CD14-positive monocyte (primary cell): ENCODE measurements at regions not wholly inside any gene's neighbourhood (a gene's known extent, or its start where the extent isn't known, plus 50 kb on each side); places are given as distances from the start of the nearest gene placed in this dataset.

Experiments
- DNase-seq, 3 donors: peaks; one replicate each; pipeline ENCODE4 v3.0.0-alpha.2; 2011 to 2022
- H2AFZ ChIP-seq: 2 replicates; pipeline ENCODE4 v1.6.0; 2012; ENCODE audit warnings: mild to moderate bottlenecking, low read depth, low read length, inconsistent platforms; ENCODE audit not compliant: insufficient read depth, poor library complexity, severe bottlenecking
- H3K27ac ChIP-seq, 2 donors: 1 replicate in 1 of 2; 2 replicates in 1 of 2; pipeline ENCODE4 v1.5.1; 2012 to 2013; ENCODE audit warnings: low read length in 2 of 2, control low read depth in 1 of 2, inconsistent platforms in 1 of 2, low read depth in 1 of 2, mild to moderate bottlenecking in 1 of 2
- H3K27me3 ChIP-seq, 2 donors: one replicate each; pipeline versions ENCODE4 v1.6.0 to v1.6.1; 2011 to 2013; ENCODE audit warnings: low read length in 2 of 2; ENCODE audit not compliant: control insufficient read depth in 2 of 2, insufficient read depth in 2 of 2
- H3K36me3 ChIP-seq, 2 donors: replicated peaks in 1 of 2; 1 replicate in 1 of 2; 2 replicates in 1 of 2; pipeline versions ENCODE4 v1.5.1 to v1.6.1; 2012 to 2013; ENCODE audit warnings: low read length in 2 of 2, control low read depth in 1 of 2, inconsistent platforms in 1 of 2, mild to moderate bottlenecking in 1 of 2; ENCODE audit not compliant: insufficient read depth in 2 of 2, control insufficient read depth in 1 of 2
- H3K4me1 ChIP-seq, 2 donors: 1 replicate in 1 of 2; 2 replicates in 1 of 2; pipeline versions ENCODE4 v1.5.1 to v1.6.1; 2012 to 2013; ENCODE audit warnings: low read length in 2 of 2, control low read depth in 1 of 2, inconsistent platforms in 1 of 2, mild to moderate bottlenecking in 1 of 2, moderate library complexity in 1 of 2; ENCODE audit not compliant: insufficient read depth in 2 of 2, control insufficient read depth in 1 of 2
- H3K4me2 ChIP-seq: replicated peaks from 2 replicates; pipeline ENCODE3; 2012; ENCODE audit warnings: low read length, moderate library complexity, mild to moderate bottlenecking; ENCODE audit not compliant: poor library complexity, severe bottlenecking; ENCODE audit errors: extremely low read depth
- H3K4me3 ChIP-seq, 3 experiments: fragments of 200-600 bp in 1 of 3; sonication (generic) in 1 of 3; replicated peaks in 1 of 3; 1 replicate in 2 of 3; 2 replicates in 1 of 3; pipeline ENCODE4 v1.5.1; 2011 to 2013; ENCODE audit warnings: low read length in 3 of 3, mild to moderate bottlenecking in 3 of 3, control low read depth in 2 of 3, low read depth in 2 of 3, inconsistent platforms in 1 of 3, moderate library complexity in 1 of 3
- H3K79me2 ChIP-seq: 2 replicates; pipeline ENCODE4 v1.6.0; 2012; ENCODE audit warnings: mild to moderate bottlenecking, control low read depth, inconsistent platforms, low read length, moderate library complexity; ENCODE audit not compliant: insufficient read depth
- H3K9ac ChIP-seq: 2 replicates; pipeline ENCODE4 v1.6.0; 2017; ENCODE audit warnings: low read length, mild to moderate bottlenecking; ENCODE audit not compliant: insufficient read depth, poor library complexity, severe bottlenecking
- H3K9me3 ChIP-seq, 2 donors: replicated peaks in 1 of 2; 1 replicate in 1 of 2; 2 replicates in 1 of 2; pipeline versions ENCODE4 v1.5.1 to v1.6.1; 2012 to 2013; ENCODE audit warnings: low read length in 2 of 2, control low read depth in 1 of 2; ENCODE audit not compliant: control insufficient read depth in 1 of 2, insufficient read depth in 1 of 2
- H4K20me1 ChIP-seq: 2 replicates; pipeline ENCODE4 v1.6.0; 2012; ENCODE audit warnings: mild to moderate bottlenecking, low read length, control low read depth, moderate library complexity; ENCODE audit not compliant: insufficient read depth
- H3K27ac Mint-ChIP-seq, 7 donors: one replicate each; pipeline ENCODE4 v1.8.0; 2020; ENCODE audit warnings: mild to moderate bottlenecking in 7 of 7, mixed read lengths in 7 of 7, moderate library complexity in 6 of 7, inconsistent platforms in 2 of 7
- H3K27me3 Mint-ChIP-seq, 3 donors: one replicate each; pipeline ENCODE4 v1.8.0; 2021 to 2022; ENCODE audit warnings: low read depth in 3 of 3, mild to moderate bottlenecking in 3 of 3, mixed read lengths in 3 of 3, moderate library complexity in 3 of 3, inconsistent platforms in 1 of 3
- H3K36me3 Mint-ChIP-seq, 2 donors: one replicate each; pipeline ENCODE4 v1.8.0; 2020; ENCODE audit warnings: mixed read lengths in 2 of 2, inconsistent platforms in 1 of 2, mild to moderate bottlenecking in 1 of 2
- H3K4me1 Mint-ChIP-seq: one replicate; pipeline ENCODE4 v1.8.0; 2020; ENCODE audit warnings: mild to moderate bottlenecking, mixed read lengths
- H3K4me3 Mint-ChIP-seq, 2 donors: one replicate each; pipeline ENCODE4 v1.8.0; 2020; ENCODE audit warnings: mild to moderate bottlenecking in 2 of 2, mixed read lengths in 2 of 2, moderate library complexity in 1 of 2
- H3K9me3 Mint-ChIP-seq, 7 donors: one replicate each; pipeline ENCODE4 v1.8.0; 2020 to 2022; ENCODE audit warnings: mixed read lengths in 7 of 7, mild to moderate bottlenecking in 6 of 7, moderate library complexity in 6 of 7, inconsistent platforms in 2 of 7
- CTCF ChIP-seq: fragments of 200-600 bp; IDR thresholded peaks from one replicate; pipeline ENCODE4 v1.8.0; 2022; ENCODE audit warnings: antibody characterized with exemption, mild to moderate bottlenecking
- WGBS: methylation state at CpG from one replicate; pipeline ENCODE4 v1.1.5; 2013; ENCODE audit warnings: missing lambda C conversion rate; ENCODE audit not compliant: insufficient coverage; 5-methylcytosine and 5-hydroxymethylcytosine counted together
- intact Hi-C, 2 donors: fragments of 100-400 bp; cut with micrococcal nuclease; formaldehyde crosslinking; loops; one replicate each; pipeline versions ENCODE4 v1.15.0 to v1.15.1; 2023

GRCh38 chr22:48088251-48088650 is 1325.8 kb downstream of the TBC1D22A start:
- Histone ChIP-seq H3K36me3 (no peaks in the 10 kb centered on the region), H3K9me3 (no peaks in the 10 kb centered on the region), H3K27me3 (peaks cover 0 to 8% of the 10 kb centered on the region in 2 donors), H3K9ac (no peak overlapping the region), H3K27ac (no peak overlapping the region), H2AFZ (no peak overlapping the region), H3K4me1 (peaks cover 0 to 3% of the 10 kb centered on the region in 2 donors), H3K79me2 (no peaks in the 10 kb centered on the region), H3K4me3 (no peak overlapping the region), H4K20me1 (no peaks in the 10 kb centered on the region), H3K4me2 (no peak overlapping the region)
- no peak overlapping the region for H3K27ac Mint-ChIP-seq
- intact Hi-C loops: no loop called here
- no peak overlapping the region for H3K4me3 Mint-ChIP-seq
- 100% methylated on average over 2 of the region's 5 CpGs for WGBS
- DNase-seq: no peak
- peaks cover 8 to 34% (median 19%) of the 10 kb centered on the region in 3 donors for H3K27me3 Mint-ChIP-seq
- peaks cover 23% of the 10 kb centered on the region for H3K4me1 Mint-ChIP-seq
- TF ChIP-seq CTCF: no peak
- no peaks in the 10 kb centered on the region for H3K36me3 Mint-ChIP-seq
- H3K9me3 Mint-ChIP-seq: peaks cover 0 to 2% (median 0%) of the 10 kb centered on the region in 7 donors

- no peaks in the 10 kb centered on the region for H4K20me1 ChIP-seq
- H3K9me3 ChIP-seq: no peaks in the 10 kb centered on the region
- peaks cover 10 to 31% (median 22%) of the 10 kb centered on the region in 3 donors for H3K27me3 Mint-ChIP-seq
- no peak overlapping the region for H3K4me3 Mint-ChIP-seq
- no peak overlapping the region for H2AFZ ChIP-seq
- peaks cover 0 to 2% (median 0%) of the 10 kb centered on the region in 7 donors for H3K9me3 Mint-ChIP-seq
- no peaks in the 10 kb centered on the region for H3K36me3 Mint-ChIP-seq
- intact Hi-C loops: no loop called here
- peaks cover 23% of the 10 kb centered on the region for H3K4me1 Mint-ChIP-seq
- H3K36me3 ChIP-seq: no peaks in the 10 kb centered on the region
- peaks cover 0 to 8% of the 10 kb centered on the region in 2 donors for H3K27me3 ChIP-seq
- no peaks in the 10 kb centered on the region for H3K79me2 ChIP-seq
- 75% methylated on average over 1 of the region's 8 CpGs for WGBS
- H3K4me2 ChIP-seq: no peak overlapping the region
- H3K4me1 ChIP-seq: peaks cover 0 to 3% of the 10 kb centered on the region in 2 donors
- no peak overlapping the region for H3K27ac ChIP-seq
- no peak overlapping the region for H3K4me3 ChIP-seq
- H3K27ac Mint-ChIP-seq: no peak overlapping the region
- DNase-seq: no peak
- TF ChIP-seq CTCF: no peak
- H3K9ac ChIP-seq: no peak overlapping the region
Observed at GRCh38 chr22:48085901-48086645, 1323.6 kb downstream of the TBC1D22A start.
